Upper lobe of right lung (tissue), 1 donor: ENCODE measurements at regions not wholly inside any gene's neighbourhood (a gene's known extent, or its start where the extent isn't known, plus 50 kb on each side); places are given as distances from the start of the nearest gene placed in this dataset.

ENCODE experiments used
- ATAC-seq: fragments of 200-7000 bp; cut with Tn5 transposase; one replicate; pipeline ENCODE4 v1.9.1; 2020; ENCODE audit warnings: mild to moderate bottlenecking, moderate library complexity
- DNase-seq: peaks from one replicate; pipeline ENCODE4 v3.0.0-alpha.2; 2020
- H3K27ac ChIP-seq: fragments of 200-600 bp; one replicate; pipeline ENCODE4 v1.8.0; 2022
- H3K27me3 ChIP-seq: fragments of 200-600 bp; one replicate; pipeline ENCODE4 v1.8.0; 2022; ENCODE audit warnings: mild to moderate bottlenecking
- H3K36me3 ChIP-seq: fragments of 200-600 bp; one replicate; pipeline ENCODE4 v1.8.0; 2022
- H3K4me1 ChIP-seq: fragments of 200-600 bp; one replicate; pipeline ENCODE4 v1.8.0; 2022
- H3K4me3 ChIP-seq: fragments of 200-600 bp; one replicate; pipeline ENCODE4 v1.8.0; 2022; ENCODE audit warnings: mild to moderate bottlenecking
- H3K9me3 ChIP-seq: fragments of 200-600 bp; one replicate; pipeline ENCODE4 v1.8.0; 2022
- intact Hi-C: fragments of 100-400 bp; cut with DNase I; formaldehyde crosslinking; loops from one replicate; pipeline ENCODE4 v1.11.0; 2022
- TF ChIP-seq, protein P1 (sequence below): fragments of 200-600 bp; IDR thresholded peaks from one replicate; pipeline ENCODE4 v1.8.0; 2022; ENCODE audit warnings: antibody characterized with exemption
- donor health status: DM: no; HTN: yes; CAD: no; lungs with severe emphysema.

DNA sequence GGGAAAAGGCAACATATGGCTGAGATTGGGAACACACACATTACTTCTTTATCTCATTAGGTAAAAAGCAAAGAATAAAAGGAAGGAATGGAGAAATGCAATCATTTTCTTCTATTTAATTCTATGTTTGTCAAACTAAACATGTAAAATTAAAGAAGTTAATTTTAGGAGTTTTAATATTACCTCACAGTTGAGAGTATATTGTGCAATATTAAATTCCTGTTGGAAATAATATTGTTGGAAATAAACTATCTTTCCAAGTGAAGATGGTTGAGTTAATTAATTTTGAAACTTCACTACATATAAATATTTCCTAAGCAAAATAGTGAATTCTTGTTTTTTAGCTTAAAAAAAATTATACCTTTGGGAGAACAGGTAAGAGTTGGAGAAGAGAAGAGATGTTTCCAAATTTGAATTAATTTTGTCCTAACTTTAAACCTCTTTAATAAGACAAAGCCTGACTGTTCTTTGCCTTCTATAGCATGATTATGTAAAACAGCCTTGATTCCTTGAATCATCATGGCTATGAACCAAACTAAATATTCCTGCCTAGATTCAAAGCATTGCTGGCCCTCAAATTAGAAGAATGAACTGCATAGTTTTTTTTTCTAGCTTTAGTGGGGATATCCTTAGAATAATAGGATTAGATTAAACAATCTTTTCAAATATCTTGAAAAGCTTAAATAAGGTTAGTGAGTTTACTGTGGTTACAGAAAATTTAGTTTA, 1349.1 kb upstream of the ADGRB3 start:
- intact Hi-C loops, result no loop called here
- no peaks in the 10 kb centered on the region for H3K4me1 ChIP-seq
- TF ChIP-seq, protein P1, sequence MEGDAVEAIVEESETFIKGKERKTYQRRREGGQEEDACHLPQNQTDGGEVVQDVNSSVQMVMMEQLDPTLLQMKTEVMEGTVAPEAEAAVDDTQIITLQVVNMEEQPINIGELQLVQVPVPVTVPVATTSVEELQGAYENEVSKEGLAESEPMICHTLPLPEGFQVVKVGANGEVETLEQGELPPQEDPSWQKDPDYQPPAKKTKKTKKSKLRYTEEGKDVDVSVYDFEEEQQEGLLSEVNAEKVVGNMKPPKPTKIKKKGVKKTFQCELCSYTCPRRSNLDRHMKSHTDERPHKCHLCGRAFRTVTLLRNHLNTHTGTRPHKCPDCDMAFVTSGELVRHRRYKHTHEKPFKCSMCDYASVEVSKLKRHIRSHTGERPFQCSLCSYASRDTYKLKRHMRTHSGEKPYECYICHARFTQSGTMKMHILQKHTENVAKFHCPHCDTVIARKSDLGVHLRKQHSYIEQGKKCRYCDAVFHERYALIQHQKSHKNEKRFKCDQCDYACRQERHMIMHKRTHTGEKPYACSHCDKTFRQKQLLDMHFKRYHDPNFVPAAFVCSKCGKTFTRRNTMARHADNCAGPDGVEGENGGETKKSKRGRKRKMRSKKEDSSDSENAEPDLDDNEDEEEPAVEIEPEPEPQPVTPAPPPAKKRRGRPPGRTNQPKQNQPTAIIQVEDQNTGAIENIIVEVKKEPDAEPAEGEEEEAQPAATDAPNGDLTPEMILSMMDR, result no peak
- no peaks in the 10 kb centered on the region for H3K9me3 ChIP-seq
- H3K27ac ChIP-seq, result no peak overlapping the region
- H3K36me3 ChIP-seq, result no peaks in the 10 kb centered on the region
- no peak for ATAC-seq
- DNase-seq, result no peak
- no peak overlapping the region for H3K4me3 ChIP-seq
- H3K27me3 ChIP-seq, result no peaks in the 10 kb centered on the region

DNA sequence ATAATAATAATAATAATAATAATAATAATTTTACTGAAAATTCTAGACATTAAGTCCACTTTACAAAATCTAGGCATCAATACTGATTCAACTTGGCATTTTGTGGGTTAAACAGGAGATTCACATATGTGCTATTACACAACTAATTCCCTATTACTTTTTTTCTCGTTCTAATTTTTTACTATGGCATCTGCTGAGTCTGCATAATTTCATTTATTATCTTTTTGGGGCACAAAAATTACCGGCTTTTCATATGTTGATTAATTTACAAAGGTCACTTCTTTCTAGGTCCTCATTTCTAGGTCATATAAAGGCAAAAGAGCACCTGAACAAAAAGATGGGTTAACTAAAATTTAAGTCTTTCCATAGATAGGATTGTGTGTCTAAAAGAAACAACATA, 1357.8 kb upstream of the ADGRB3 start:
- intact Hi-C loops, result no loop called here
- no peaks in the 10 kb centered on the region for H3K27me3 ChIP-seq
- H3K4me1 ChIP-seq, result no peaks in the 10 kb centered on the region
- H3K9me3 ChIP-seq, result no peaks in the 10 kb centered on the region
- ATAC-seq, result no peak
- H3K36me3 ChIP-seq, result no peaks in the 10 kb centered on the region
- H3K27ac ChIP-seq, result no peak overlapping the region
- H3K4me3 ChIP-seq, result no peak overlapping the region
- TF ChIP-seq, protein P1, result no peak
- no peak for DNase-seq

DNA sequence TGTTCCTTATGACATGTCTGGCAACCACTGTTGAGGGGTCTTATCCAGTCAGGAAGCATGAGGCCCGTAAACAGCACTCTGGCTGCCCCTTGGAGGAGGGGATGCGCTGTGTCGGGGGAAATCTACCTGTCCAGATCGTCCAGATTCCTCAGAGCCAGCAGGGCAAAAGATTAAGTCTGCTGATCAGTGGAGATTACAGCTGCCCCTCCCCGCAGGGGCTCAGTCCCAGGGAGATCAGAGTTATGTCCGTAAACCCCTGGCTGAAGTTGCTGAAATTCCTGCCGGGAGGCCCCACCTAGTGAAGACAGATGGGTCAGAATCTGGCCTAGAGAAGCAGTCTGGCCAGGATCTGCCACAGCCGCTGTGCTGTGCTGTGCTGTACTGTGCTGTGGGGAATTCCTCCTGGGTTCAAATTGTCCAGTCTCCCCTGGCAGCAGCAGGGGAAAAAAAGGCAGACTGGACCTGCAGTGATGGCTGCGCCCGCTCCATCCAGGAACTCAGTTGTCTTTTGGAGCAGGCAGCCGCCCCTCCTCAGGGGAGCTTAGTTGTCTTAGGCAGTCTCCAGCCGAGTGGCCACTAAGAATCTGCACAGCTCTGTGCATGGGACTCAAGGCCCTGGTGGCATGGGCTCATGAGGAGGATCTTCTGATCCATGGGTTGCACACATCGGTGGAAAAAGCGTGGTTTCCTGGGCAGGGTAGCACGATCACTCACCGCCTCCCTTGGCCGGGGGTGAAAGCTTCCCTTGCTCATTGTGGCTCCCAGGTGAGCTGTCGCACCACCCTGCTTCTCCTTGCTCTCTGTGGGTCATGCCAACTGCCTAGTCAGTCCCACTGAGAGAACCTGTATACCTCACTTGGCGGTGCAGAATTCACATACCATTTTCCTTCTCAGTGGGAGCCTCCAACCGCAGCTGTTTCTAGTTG, 1368.8 kb upstream of the ADGRB3 start:
- Histone ChIP-seq H3K36me3 (no peaks in the 10 kb centered on the region), H3K27me3 (no peaks in the 10 kb centered on the region), H3K27ac (no peak overlapping the region), H3K9me3 (no peaks in the 10 kb centered on the region), H3K4me1 (no peaks in the 10 kb centered on the region), H3K4me3 (no peak overlapping the region)
- TF ChIP-seq, protein P1, result no peak
- intact Hi-C loops, result no loop called here
- DNase-seq, result no peak
- no peak for ATAC-seq

DNA sequence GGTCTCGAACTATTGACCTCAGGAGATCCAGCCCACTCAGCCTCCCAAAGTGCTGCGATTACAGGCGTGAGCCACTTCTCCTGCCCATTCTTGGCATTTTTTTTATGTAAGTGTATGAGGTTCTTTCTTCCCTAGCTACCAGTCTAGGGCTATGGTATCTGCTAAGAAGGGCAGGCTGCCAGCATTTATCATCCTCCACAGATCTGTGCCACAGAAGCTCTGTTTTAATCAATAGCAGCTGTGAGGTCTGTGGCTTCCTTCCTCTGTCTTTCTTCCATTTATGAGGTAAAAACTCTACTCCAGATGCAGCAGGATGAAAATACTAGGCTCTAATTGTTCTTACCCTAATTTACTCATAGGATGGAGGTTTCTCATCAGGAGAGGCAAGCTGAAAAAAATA, 1382.4 kb upstream of the ADGRB3 start:
- TF ChIP-seq, protein P1, result no peak
- ATAC-seq, result no peak
- no peak for DNase-seq
- Histone ChIP-seq H3K27ac (no peak overlapping the region), H3K4me1 (no peaks in the 10 kb centered on the region), H3K27me3 (no peaks in the 10 kb centered on the region), H3K36me3 (no peaks in the 10 kb centered on the region), H3K4me3 (no peak overlapping the region), H3K9me3 (no peaks in the 10 kb centered on the region)
- intact Hi-C loops, result no loop called here

DNA sequence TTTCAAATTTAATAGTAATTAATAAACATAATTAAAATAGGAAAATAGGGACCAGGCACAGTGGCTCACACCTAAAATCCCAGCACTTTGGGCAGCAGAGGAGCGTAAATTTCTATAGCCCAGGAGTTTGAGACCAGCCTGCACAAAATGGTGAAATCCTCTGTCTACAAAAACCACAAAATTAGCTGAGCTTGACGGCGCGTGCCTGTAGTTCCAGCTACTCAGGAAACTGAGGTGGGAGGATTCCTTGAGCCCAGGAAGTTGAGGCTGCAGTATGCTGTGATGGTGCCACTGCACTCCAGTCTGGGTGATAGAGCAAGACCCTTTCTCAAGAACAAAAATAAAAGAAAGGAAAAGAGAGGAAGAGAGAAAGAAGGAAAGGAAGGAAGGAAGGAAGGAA, 1387.0 kb upstream of the ADGRB3 start:
- Histone ChIP-seq H3K9me3 (no peaks in the 10 kb centered on the region), H3K27ac (no peak overlapping the region), H3K36me3 (no peaks in the 10 kb centered on the region), H3K4me1 (no peaks in the 10 kb centered on the region), H3K27me3 (no peaks in the 10 kb centered on the region), H3K4me3 (no peak overlapping the region)
- no peak for ATAC-seq
- intact Hi-C loops, result no loop called here
- TF ChIP-seq, protein P1, result no peak
- no peak for DNase-seq
